ENCODE measurements at regions not wholly inside any gene's neighbourhood (a gene's known extent, or its start where the extent isn't known, plus 50 kb on each side); places are given as distances from the start of the nearest gene placed in this dataset.
"Not testable (repeated sequence)": the region's sequence is repeated elsewhere in the genome, so short reads cannot be mapped to it uniquely, and the experiment has no call there.

- no peak for FAIRE-seq
These were observed 1110.9 kb upstream of the CNTN5 start for GRCh38 chr11:97909614-97910399.

- FAIRE-seq: no peak
These were observed 1108.1 kb upstream of the CNTN5 start for GRCh38 chr11:97912629-97913028.

GRCh38 chr11:97922933-97923332 lies 1097.8 kb upstream of the CNTN5 start:
- FAIRE-seq: not testable (repeated sequence)

GRCh38 chr11:97934572-97935208 lies 1086.1 kb upstream of the CNTN5 start:
- no peak for FAIRE-seq

- FAIRE-seq: no peak
These were observed 1083.2 kb upstream of the CNTN5 start for GRCh38 chr11:97937501-97937900.

DNA sequence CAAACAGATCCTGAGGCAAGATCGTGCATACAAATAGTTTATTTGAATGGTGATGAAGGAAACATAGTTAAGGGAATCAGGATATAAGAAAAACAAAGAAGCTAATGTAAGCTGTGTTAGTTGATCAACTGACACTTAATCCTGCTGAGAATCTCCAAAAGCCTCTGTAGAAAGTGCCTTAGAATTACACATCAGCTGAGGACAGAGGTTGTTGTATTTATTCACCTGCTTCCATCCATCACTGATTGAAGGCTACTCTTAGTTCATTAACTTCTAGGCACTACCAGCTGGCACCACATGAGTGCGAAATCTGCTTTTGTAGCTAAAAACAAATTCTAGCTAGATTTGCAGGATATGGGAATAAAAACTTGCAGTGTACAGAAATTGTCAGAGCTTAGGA lies 1082.0 kb upstream of the CNTN5 start:
- no peak for FAIRE-seq

GRCh38 chr11:97943493-97943892 lies 1077.3 kb upstream of the CNTN5 start:
- FAIRE-seq: no peak

DNA sequence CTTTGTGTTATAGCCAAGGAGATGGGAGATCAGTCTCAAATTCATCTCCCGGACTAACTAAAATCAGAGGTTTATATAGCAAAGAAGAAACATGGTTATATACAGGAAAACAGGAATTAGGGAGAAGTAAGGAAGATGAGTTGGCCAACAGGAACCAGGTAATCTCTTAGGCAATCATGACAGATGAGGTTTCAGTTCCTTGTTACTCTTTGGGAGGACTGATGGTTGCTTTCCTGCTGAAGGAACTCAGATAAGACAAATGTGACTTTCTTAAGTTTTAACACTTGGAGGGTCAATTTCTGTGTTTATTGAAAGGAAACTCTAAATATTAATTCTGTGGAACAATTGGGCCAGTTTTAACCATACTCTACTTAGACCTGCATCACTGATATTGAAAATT lies 1072.0 kb upstream of the CNTN5 start:
- FAIRE-seq: no peak

DNA sequence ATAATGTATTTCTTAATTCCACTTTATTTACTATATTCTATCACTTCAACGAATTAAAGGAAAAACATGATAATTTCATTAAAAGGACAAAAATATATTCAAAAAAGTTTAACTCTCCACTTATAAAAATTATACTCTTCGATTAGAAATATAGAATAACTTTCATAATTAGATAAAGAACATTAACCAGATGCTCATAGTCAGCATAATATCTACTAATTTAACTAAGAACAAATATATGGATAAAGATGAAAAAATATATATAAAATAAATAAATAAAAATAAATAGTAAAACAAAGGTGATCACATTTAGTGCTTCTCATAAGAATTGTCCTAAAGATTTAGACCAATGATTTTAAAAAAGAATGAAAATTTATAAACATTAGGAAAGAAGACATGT lies 1065.2 kb upstream of the CNTN5 start:
- FAIRE-seq: peak; percentile 83

- FAIRE-seq: no peak
These were observed 1063.8 kb upstream of the CNTN5 start for GRCh38 chr11:97956904-97957303.

- FAIRE-seq: no peak
These were observed 1059.3 kb upstream of the CNTN5 start for GRCh38 chr11:97961431-97961830.

- no peak for FAIRE-seq
These were observed 1058.0 kb upstream of the CNTN5 start for GRCh38 chr11:97962758-97963157.

GRCh38 chr11:97963528-97964331 lies 1057.0 kb upstream of the CNTN5 start:
- FAIRE-seq: no peak

- FAIRE-seq: no peak
These were observed 1056.3 kb upstream of the CNTN5 start for GRCh38 chr11:97964332-97965004.

GRCh38 chr11:97965849-97966646 lies 1054.7 kb upstream of the CNTN5 start:
- no peak for FAIRE-seq

- FAIRE-seq: no peak
These were observed 1053.8 kb upstream of the CNTN5 start for GRCh38 chr11:97966901-97967300.

- no peak for FAIRE-seq
These were observed 1052.7 kb upstream of the CNTN5 start for GRCh38 chr11:97968071-97968470.

DNA sequence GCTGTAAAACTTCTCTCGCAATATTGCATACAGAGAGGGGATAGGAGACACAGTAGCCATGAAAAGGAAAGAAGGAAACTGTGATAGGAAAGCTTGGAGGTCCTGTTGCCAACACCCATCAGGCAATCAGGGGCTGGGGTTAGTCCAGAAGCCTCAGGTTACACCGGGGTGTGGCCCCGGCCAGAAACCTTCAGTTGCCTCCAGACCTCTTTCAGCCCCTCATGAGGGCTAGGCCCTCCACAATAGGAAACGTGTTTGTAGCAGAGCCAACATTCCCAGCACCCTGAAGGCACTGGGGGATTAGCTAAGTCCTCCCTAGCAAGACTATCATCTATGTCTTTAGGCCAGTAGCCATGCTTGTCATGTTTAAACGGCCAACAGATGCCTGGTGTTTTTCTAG lies 1048.0 kb upstream of the CNTN5 start:
- no peak for FAIRE-seq

- FAIRE-seq: no peak
These were observed 1047.3 kb upstream of the CNTN5 start for GRCh38 chr11:97973352-97973857.

- no peak for FAIRE-seq
These were observed 1045.8 kb upstream of the CNTN5 start for GRCh38 chr11:97974798-97975498.

- FAIRE-seq: no peak
These were observed 1043.0 kb upstream of the CNTN5 start for GRCh38 chr11:97977726-97978125.

Data from G401.6 (cell line).